22Rv1 (cell line): ENCODE measurements at regions not wholly inside any gene's neighbourhood (a gene's known extent, or its start where the extent isn't known, plus 50 kb on each side); places are given as distances from the start of the nearest gene placed in this dataset.

Source experiments
- H3K27ac ChIP-seq: fragments of 450-650 bp; 2 replicates; pipeline ENCODE4 v1.5.1; 2017
- CTCF ChIP-seq: fragments of 450-650 bp; IDR thresholded peaks from 2 replicates; pipeline ENCODE4 v1.5.1; 2017; ENCODE audit warnings: mild to moderate bottlenecking
- ZFX ChIP-seq: fragments of 450-650 bp; IDR thresholded peaks from 2 replicates; pipeline ENCODE4 v1.6.1; 2017; ENCODE audit warnings: antibody characterized with exemption, borderline replicate concordance

DNA sequence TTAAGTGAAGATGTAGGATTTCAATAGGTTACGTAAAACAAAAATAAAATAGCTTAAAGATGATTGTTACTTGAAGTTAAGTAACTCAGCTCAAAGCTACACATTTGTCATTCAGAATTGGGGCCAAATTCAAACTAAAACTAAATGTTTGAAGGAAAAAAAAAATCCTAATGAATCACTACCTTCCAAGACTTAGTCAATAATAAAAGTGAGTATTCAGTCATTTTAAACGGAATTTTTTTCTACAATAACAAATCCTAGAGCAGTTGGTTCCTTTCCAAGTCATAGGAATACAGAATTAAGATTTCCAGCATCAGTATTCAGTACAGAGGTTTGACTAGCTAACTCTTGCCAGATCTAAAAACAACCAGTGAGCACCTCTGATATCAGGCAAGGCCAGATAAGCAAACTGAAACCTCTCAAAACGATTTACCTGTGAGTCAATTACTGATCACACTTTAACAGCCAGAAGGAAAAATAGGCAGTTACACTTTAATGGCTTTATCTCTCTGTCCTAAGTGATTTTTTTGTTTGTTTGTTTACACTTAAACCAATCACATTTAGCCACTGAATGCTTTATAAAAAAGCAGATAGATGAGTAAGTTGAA lies 669.8 kb upstream of the ANKRD30A start:
- H3K27ac ChIP-seq = no peak overlapping the region
- TF ChIP-seq ZFX (no peak), CTCF (no peak)

DNA sequence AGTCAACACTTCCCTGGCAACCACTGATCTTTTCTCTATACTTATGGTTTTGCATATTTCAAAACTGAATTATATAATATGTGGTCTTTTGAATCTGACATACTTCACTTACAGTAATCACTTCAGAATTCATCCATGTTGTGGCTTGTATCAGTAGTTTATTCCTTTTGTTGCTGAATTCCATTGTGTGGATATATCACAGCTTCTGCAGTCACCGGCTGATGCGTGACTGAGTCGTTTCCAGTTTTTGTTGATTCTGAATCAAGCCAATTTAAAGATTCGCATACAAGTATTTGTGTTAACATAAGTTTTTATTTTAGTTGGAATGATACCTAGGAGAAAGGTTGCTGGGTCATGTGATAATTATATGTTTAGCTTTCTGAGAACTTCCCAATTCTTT lies 672.5 kb upstream of the ANKRD30A start:
- TF ChIP-seq ZFX (no peak), CTCF (no peak)
- H3K27ac ChIP-seq = no peak overlapping the region

DNA sequence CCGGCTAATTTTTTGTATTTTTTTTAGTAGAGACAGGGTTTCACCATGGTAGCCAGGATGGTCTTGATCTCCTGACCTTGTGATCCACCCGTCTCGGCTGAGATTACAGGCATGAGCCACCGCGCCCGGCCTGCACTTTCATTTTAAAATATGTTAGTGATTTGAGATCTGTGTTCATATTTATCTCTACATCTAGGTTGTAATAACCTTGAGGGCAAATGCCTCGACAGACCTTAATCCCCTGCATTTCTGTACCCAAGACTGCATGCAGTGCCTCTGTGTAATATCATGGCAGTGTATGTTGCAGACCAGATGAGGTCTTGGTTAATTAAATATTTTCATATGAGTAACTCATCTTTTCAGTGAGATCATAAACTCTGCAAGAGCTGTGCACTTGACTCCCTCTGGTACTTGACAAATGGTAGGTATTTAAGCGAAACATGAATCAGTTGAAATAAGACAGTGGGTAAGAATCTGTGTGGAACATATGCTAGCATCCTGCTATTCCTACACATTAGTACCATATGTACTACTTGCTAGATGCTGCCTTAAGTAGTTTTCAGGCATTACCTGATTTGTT lies 673.9 kb upstream of the ANKRD30A start:
- no peak for TF ChIP-seq CTCF
- no peak for TF ChIP-seq ZFX
- H3K27ac ChIP-seq = no peak overlapping the region

DNA sequence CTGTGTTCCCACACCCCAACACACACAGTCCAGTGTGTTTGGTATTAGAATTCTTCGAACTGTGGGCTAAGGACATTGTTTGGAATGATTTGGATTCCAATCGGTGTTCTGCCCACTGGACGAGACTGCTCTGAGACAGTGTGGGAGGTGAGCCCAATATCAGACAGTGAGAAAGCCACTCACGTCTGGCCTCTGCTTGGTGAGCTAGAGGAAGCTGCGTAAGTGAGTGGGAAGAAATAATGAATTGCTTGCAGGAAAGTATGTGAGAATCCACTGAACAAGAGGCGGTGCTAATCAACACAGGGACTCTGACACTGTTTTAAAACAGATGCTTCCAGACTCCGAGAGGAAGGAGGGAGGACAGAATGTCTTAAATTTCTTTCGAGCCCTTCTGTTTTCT lies 675.0 kb upstream of the ANKRD30A start:
- H3K27ac ChIP-seq = no peak overlapping the region
- TF ChIP-seq ZFX = no peak
- TF ChIP-seq CTCF = no peak

- TF ChIP-seq CTCF = no peak
- no peak for TF ChIP-seq ZFX
- no peak overlapping the region for H3K27ac ChIP-seq
Measured at GRCh38 chr10:36448760-36449691, 676.4 kb upstream of the ANKRD30A start.

DNA sequence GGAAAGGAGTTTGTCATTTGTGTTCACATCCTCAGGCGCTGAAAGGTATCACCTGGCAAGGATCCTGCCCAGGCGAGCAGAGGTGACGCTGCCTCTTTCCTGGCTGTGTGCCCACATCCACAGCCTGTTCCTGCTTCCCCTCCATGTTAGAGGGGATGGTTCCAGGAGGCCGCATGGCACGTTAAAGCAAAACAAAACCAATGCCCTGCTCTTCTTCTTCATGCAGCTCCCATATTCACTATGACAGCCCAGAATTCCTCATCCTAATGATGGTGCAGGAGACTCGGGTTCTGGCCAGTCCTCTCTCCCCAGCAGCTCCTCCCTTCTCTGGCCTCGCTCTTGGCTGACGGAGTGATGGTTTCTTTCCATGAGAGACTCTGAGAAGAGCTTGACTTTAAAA lies 678.5 kb upstream of the ANKRD30A start:
- no peak overlapping the region for H3K27ac ChIP-seq
- TF ChIP-seq CTCF (no peak), ZFX (no peak)

GRCh38 chr10:36443233-36443632 lies 682.2 kb upstream of the ANKRD30A start:
- H3K27ac ChIP-seq = no peak overlapping the region
- TF ChIP-seq ZFX = no peak
